Panc1 (cell line): ENCODE measurements at regions not wholly inside any gene's neighbourhood (a gene's known extent, or its start where the extent isn't known, plus 50 kb on each side); places are given as distances from the start of the nearest gene placed in this dataset.

Experiments used
- CTCF ChIP-seq: fragments of 450-650 bp; IDR thresholded peaks from 2 replicates; pipeline ENCODE4 v1.5.1; 2017; ENCODE audit warnings: mild to moderate bottlenecking
- POLR2AphosphoS5 ChIP-seq: IDR thresholded peaks from 2 replicates; pipeline ENCODE4 v1.6.1; 2012; ENCODE audit warnings: mild to moderate bottlenecking, low read depth, low read length, moderate library complexity
- REST ChIP-seq, 2 experiments: IDR thresholded peaks; 2 replicates each; pipeline ENCODE4 v1.6.1; 2011 to 2012; ENCODE audit warnings: low read depth in 2 of 2, control low read depth in 1 of 2, low read length in 1 of 2, mild to moderate bottlenecking in 1 of 2, moderate library complexity in 1 of 2; ENCODE audit not compliant: insufficient read depth in 1 of 2
- SIN3A ChIP-seq: IDR thresholded peaks from 2 replicates; pipeline ENCODE4 v1.6.1; 2012; ENCODE audit warnings: low read depth, mild to moderate bottlenecking, low read length, moderate library complexity, borderline replicate concordance; ENCODE audit not compliant: insufficient read depth
- TCF7L2 ChIP-seq: IDR thresholded peaks from 2 replicates; pipeline ENCODE4 v1.6.1; 2011; ENCODE audit warnings: mild to moderate bottlenecking, low read depth, low read length, inconsistent platforms

GRCh38 chr11:96894587-96894986 is 504.8 kb downstream of the JRKL start:
- TF ChIP-seq CTCF (no peak), POLR2AphosphoS5 (no peak), REST (IDR thresholded peaks at IDR 0.05; ENCODE audit: insufficient read depth in 1 of 2, low read depth in 2 of 2, low read length in 1 of 2) (no peak), TCF7L2 (no peak), SIN3A (no peak)
